ENCODE measurements at regions not wholly inside any gene's neighbourhood (a gene's known extent, or its start where the extent isn't known, plus 50 kb on each side); places are given as distances from the start of the nearest gene placed in this dataset.

DNA sequence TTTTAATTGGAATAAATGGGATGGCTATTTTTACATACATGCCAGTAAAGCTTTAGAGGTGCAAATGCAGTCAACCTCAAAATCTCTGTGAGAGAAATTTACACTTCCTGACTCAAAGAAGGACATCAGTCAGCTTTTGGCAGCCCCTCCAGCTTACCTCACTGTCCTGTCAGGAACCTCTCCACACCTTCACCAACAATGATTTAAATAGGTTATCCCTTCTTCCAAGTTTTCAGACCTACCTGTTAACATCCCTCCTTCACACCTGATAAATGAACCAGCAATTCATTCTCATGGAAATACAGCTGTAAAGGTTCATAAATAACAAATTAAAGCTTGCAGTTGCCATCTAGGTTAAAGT is 286.1 kb downstream of the SHOX2 start:
- TF ChIP-seq, protein P1, sequence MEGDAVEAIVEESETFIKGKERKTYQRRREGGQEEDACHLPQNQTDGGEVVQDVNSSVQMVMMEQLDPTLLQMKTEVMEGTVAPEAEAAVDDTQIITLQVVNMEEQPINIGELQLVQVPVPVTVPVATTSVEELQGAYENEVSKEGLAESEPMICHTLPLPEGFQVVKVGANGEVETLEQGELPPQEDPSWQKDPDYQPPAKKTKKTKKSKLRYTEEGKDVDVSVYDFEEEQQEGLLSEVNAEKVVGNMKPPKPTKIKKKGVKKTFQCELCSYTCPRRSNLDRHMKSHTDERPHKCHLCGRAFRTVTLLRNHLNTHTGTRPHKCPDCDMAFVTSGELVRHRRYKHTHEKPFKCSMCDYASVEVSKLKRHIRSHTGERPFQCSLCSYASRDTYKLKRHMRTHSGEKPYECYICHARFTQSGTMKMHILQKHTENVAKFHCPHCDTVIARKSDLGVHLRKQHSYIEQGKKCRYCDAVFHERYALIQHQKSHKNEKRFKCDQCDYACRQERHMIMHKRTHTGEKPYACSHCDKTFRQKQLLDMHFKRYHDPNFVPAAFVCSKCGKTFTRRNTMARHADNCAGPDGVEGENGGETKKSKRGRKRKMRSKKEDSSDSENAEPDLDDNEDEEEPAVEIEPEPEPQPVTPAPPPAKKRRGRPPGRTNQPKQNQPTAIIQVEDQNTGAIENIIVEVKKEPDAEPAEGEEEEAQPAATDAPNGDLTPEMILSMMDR (IDR thresholded peaks at IDR 0.05), result no peak
- no peak for TF ChIP-seq POLR2A (IDR thresholded peaks at IDR 0.05; ENCODE audit: low read depth)
- TF ChIP-seq POLR2AphosphoS5 (IDR thresholded peaks at IDR 0.05), result no peak
- no peak for TF ChIP-seq EP300 (IDR thresholded peaks at IDR 0.05)
